GM21515 (cell line): ENCODE measurements at regions not wholly inside any gene's neighbourhood (a gene's known extent, or its start where the extent isn't known, plus 50 kb on each side); places are given as distances from the start of the nearest gene placed in this dataset.

Experiments
- ATAC-seq: cut with Tn5 transposase; IDR thresholded peaks from one replicate; pipeline ENCODE4 v1.9.1; 2021; ENCODE audit not compliant: unreplicated experiment

DNA sequence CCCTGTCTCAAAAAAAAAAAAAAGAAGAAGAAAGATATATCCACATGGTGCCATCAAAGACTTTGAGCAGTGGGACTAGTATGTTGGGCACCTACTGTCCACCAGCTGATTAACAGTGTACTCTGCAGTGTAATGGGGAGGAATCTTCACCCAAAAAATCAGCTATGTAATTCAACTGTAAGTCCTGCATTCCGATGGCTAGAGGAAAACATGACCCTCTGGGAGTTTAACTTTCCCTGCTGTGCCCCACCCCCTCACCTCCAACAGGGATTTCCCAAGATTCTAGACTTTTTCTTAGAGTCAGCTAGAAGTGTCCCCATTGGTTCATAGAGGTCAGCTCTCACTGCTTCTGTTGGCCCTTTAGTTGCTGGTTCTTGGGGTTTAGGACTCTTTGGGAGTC, 221.2 kb upstream of the CLINT1 start:
- ATAC-seq, result no peak

GRCh38 chr5:158079097-158079496, 220.2 kb upstream of the CLINT1 start:
- no peak for ATAC-seq

- ATAC-seq, result no peak
Measured at GRCh38 chr5:158074992-158075769, 216.2 kb upstream of the CLINT1 start.

- ATAC-seq, result no peak
Measured at GRCh38 chr5:158074597-158074991, 215.6 kb upstream of the CLINT1 start.

- no peak for ATAC-seq
Measured at GRCh38 chr5:158070859-158071258, 211.9 kb upstream of the CLINT1 start.

DNA sequence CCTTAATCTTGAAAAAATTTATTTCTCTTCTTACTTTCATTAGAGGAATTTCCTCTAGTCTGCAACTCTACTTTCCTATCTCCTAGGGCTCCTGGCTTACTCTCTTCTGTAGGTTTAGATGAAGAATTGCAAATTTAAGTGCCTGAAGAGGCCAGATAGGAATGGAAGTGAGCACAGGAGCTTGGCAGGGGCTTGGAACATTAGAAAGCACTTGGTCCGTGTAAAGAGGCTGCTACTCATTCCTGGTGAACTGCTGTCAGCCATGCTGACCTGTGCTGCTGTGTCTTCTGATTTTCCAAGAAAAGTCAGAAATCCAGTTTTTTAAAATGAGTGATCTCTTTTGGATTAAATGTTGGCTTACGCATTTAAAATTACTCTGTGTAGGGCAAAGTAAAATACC, 210.9 kb upstream of the CLINT1 start:
- ATAC-seq, result no peak

GRCh38 chr5:158068964-158069363, 210.0 kb upstream of the CLINT1 start:
- no peak for ATAC-seq

DNA sequence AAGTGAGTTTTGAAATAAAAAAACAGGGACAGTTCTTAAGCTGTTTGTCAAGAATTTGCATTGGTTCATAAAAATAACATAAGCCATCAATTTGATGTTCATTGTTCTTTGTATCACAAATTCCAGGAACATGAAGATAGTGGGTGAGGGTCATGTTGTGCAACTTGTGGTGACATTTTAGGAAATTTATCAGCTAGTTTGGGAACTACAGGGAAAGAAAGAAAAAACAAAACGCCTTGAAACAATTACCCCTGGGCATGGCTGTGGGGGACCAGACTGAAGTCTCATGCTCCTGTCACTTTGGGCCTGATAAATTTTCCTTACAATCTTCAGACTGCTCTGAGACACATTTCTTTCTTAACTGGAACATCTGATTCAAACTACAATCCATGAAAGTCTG, 207.1 kb upstream of the CLINT1 start:
- ATAC-seq, result no peak

DNA sequence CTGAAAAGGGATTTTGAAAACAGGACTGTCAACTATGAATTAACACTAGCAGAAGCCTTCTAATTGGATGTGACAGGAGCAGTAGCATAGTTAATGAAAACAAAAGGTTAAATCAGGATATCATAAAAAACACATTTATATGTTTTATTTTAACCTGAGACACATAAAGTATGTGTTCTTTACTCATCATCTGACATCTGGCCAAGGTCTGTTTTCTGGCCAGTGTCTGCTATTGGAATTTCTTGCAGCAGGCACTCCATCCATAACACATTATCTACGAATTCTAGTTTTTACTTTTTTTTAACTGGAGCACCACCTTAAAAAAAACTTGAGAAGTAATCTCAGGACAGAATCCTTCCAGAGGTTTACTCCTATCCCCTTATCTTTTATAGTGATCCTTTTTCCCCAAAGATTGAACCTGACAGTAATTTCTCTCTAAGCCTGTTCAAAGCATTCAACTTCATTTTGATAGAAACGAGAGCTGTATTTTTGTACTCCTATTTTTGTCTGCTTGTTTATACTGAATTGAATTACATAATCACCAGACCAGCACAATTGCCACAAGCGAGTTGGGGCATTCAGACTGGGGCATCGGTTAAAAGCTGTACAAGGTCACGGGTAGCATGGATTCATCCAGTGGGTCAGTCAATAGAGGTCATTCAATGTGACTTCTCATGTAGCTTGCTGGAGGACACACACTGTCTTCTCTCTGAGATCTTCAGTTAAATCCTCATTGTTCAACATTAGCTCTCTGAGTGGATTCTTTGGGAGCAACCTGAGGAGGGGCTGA, 205.6 kb upstream of the CLINT1 start:
- ATAC-seq, result no peak

DNA sequence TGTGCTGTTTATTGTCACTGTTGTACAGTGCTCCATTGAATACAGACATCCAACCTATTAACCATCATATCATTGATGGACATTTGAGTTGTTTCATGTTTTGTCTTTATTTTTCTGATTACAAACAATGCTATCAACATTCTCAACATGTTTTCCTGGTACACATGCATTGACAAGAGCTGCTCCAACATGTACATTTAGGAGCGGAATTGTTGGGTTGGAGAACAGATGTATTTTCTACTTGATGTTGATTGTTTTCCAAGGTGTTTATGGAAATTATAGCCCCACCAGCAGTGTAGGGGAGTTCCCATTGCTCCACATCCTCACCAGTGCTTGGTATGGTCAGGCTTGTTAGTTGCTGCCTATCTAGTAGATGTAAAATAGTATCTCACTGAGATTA, 204.1 kb upstream of the CLINT1 start:
- no peak for ATAC-seq

DNA sequence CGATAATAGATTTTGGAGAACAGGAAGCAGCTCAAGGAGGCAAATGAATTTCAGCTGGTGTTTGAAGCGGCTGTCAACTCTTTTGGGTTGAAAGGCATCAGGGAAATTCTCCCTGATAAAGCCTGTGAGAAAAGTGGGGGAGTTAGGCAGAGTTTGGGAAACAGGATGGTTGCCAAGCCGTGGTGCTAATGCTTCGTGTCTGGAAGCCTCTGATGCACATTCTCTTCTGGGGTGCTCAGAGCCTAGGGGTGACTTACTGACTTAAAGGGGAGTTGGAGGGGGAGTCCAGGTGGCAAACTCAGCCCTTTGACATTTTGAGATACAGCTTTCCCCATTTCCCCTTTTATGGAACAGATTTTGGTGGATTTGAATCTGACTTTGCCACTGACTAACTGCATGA, 202.5 kb upstream of the CLINT1 start:
- ATAC-seq, result no peak

- no peak for ATAC-seq
Measured at GRCh38 chr5:158060212-158060611, 201.3 kb upstream of the CLINT1 start.

DNA sequence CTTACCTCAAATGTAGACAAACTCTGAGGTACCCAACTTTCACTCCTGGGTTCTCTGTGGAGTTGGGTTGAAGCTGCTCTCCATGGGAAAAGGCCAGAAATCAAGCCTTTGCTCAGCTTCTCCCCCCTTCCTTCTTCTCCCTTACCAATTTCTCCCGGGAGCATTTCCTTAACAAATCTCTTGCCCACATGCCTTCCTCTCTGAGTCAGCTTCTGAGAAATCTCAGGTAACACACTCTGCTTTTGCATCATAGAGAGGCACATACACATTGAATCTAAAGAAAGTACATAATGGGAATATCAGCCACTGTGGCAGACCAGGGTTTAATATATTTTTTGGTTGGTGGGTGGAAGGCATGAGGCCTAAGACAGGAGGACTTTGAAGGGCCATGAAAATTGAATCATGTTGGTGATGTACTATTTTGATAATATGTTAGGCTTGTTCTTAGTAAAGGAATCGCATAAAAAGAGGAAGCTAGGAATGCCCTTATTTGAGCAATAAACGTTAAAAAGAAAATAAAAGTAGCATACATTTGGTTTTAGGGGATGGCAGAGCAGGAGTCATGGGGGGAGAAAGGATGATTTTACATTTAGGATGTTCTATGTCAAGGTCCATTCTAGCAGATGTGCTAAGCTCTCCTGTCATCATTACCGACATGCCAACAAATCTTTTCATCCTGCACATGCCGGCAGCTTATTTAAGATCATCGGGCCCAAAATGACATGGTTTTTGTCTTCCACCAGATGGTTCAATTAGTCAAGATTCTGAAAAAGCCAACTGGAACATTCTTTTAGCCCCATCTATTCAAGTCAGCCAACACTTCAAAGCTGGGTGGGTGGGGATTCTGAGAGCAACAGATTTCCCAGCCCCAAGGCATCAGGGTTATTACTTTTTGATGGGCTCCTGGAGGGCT, 199.5 kb upstream of the CLINT1 start:
- ATAC-seq, result no peak

DNA sequence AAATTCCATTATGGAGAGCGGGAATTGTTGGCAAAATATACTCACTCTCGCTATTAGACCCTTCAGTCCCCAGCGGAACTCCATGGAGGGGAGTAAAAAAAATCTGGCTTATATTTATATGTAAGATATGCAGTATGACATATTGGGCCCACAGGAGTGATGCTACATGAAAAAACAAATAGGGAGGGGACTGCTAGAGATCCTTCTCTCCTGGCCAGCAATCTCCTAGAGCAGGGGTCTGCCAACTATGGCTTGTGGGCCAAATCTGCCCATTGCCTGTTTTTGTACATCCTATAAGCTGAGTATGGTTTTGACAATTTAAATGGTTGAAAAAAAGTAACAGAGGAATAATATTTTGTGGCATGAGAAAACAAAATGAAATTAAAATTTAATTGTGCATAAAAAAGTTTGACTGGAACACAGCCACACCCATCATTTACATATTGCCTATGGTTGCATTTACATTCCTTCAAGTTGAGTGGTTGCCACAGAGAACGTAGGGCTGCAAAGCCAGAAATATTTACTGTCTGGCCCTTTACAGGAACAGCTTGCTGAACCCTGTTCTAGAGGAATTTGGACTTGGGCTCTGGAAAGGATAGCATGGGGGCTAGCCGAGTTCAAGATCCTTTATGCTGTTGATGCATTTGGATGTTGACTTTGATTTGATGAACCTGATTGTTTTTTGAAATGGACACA, 197.3 kb upstream of the CLINT1 start:
- ATAC-seq, result no peak

DNA sequence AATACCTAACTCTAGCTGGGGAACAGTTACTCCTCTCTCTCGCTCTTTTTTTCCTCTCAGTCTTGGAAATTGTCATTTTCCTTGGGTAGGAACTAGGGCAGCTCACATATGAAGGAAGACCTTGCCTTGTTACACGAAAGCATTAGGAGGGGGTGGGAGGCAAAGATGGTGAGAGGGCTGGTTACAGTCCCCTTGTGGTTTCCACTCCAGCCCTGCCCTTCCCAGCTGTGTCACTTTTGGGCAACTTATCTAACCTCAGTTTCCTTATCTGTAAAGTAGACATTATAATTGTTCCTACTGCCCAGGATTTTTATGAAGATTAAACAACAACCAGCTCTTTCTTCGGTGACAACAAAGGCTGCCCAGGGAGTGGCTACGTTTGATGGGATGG, 196.2 kb upstream of the CLINT1 start:
- no peak for ATAC-seq

GRCh38 chr5:158054223-158055110, 195.5 kb upstream of the CLINT1 start:
- ATAC-seq, result no peak

- ATAC-seq, result no peak
Measured at GRCh38 chr5:158051036-158051435, 192.1 kb upstream of the CLINT1 start.

GRCh38 chr5:158050421-158050820, 191.5 kb upstream of the CLINT1 start:
- no peak for ATAC-seq

GRCh38 chr5:158049459-158049858, 190.5 kb upstream of the CLINT1 start:
- no peak for ATAC-seq

DNA sequence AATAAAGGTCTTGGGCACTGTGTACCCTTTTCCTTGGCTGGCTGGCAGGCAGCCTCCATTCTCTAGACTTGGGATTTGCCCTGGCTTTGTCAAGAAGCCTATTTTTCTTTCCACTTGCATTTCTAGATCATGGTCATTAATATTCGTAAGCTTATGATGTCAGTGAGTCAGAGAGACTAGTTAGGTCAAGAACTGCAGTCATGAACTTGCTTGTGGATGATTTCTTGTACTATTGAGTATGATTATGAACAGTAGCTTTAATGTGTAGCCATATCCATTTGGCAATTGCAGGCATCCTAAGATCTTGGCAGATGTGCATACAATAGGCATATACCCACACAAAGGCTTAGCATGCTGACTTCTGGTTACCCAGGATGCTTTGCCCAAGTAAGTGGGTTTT, 186.8 kb upstream of the CLINT1 start:
- no peak for ATAC-seq
